Aorta (tissue), 5 donors: ENCODE measurements at regions not wholly inside any gene's neighbourhood (a gene's known extent, or its start where the extent isn't known, plus 50 kb on each side); places are given as distances from the start of the nearest gene placed in this dataset.

Experiments
- ATAC-seq: fragments of 200-7000 bp; cut with Tn5 transposase; one replicate; pipeline ENCODE4 v1.9.1; 2022; ENCODE audit warnings: moderate library complexity; ENCODE audit not compliant: low FRiP score
- DNase-seq, 2 donors: peaks; one replicate each; pipeline ENCODE4 v3.0.0-alpha.2; 2020
- H3K27ac ChIP-seq, 2 donors: one replicate each; pipeline ENCODE4 v1.5.1; 2013; ENCODE audit warnings: low read length in 2 of 2, mild to moderate bottlenecking in 2 of 2, moderate library complexity in 2 of 2, control low read depth in 1 of 2, inconsistent platforms in 1 of 2, low read depth in 1 of 2
- H3K27me3 ChIP-seq, 2 donors: one replicate each; pipeline ENCODE4 v1.6.1; 2013; ENCODE audit warnings: control low read depth in 1 of 2, low read length in 1 of 2, mild to moderate bottlenecking in 1 of 2, moderate library complexity in 1 of 2; ENCODE audit not compliant: insufficient read depth in 2 of 2, control insufficient read depth in 1 of 2
- H3K36me3 ChIP-seq, 2 donors: one replicate each; pipeline ENCODE4 v1.6.1; 2013; ENCODE audit warnings: control low read depth in 1 of 2, low read length in 1 of 2, mild to moderate bottlenecking in 1 of 2; ENCODE audit not compliant: insufficient read depth in 2 of 2, control insufficient read depth in 1 of 2
- H3K4me1 ChIP-seq, 2 donors: one replicate each; pipeline ENCODE4 v1.6.1; 2013; ENCODE audit warnings: low read length in 2 of 2, control low read depth in 1 of 2, mild to moderate bottlenecking in 1 of 2, moderate library complexity in 1 of 2; ENCODE audit not compliant: insufficient read depth in 2 of 2, control insufficient read depth in 1 of 2
- H3K4me3 ChIP-seq, 2 donors: one replicate each; pipeline ENCODE4 v1.5.1; 2013; ENCODE audit warnings: low read length in 2 of 2, control low read depth in 1 of 2, mild to moderate bottlenecking in 1 of 2
- H3K9me3 ChIP-seq: one replicate; pipeline ENCODE4 v1.6.1; 2013; ENCODE audit warnings: mild to moderate bottlenecking, low read length; ENCODE audit not compliant: control insufficient read depth
- WGBS, 2 donors: extraction: QIAGEN DNeasy Blood & Tissue Kit; methylation state at CpG; one replicate each; pipeline ENCODE4 v1.1.7; 2013; 5-methylcytosine and 5-hydroxymethylcytosine counted together
- intact Hi-C, 2 donors: fragments of 100-400 bp; cut with DNase I; formaldehyde crosslinking; loops; one replicate each; pipeline versions ENCODE4 v1.14.2 to v1.15.0; 2022
- donor health status: healthy with polysubstance abuse.
- donor health status: Bipolar disorder and iron deficiency.
- donor health status: DM: no; HTN: no; CAD: no.
- donor health status: DM: no; HTN: no; CAD: no.
- donor health status: DM: yes; HTN: yes; CAD: no.

- intact Hi-C loops, result no loop called here
- H3K27ac ChIP-seq, result no peak overlapping the region
- 80 to 81% methylated on average over 8 of the region's 8 CpGs for WGBS, 2 donors
These were observed 53.4 kb upstream of the CD93 start for GRCh38 chr20:23139524-23139923.

GRCh38 chr20:23138682-23139081 lies 52.6 kb upstream of the CD93 start:
- H3K36me3 ChIP-seq, result no peaks in the 10 kb centered on the region
- ATAC-seq (no peak), DNase-seq (peak in 1 of 2 donors; percentile 18)
- intact Hi-C loops, result no loop called here
- H3K9me3 ChIP-seq, result no peaks in the 10 kb centered on the region
- H3K27ac ChIP-seq, result no peak overlapping the region
- H3K27me3 ChIP-seq, result no peaks in the 10 kb centered on the region
- no peak overlapping the region for H3K4me3 ChIP-seq
- 67 to 71% methylated on average over 3 of the region's 3 CpGs for WGBS, 2 donors
- H3K4me1 ChIP-seq, result peaks cover 0 to 6% of the 10 kb centered on the region in 2 donors

More at GRCh38 chr20:23139524-23139923, 53.4 kb upstream of the CD93 start:
- Histone ChIP-seq H3K4me1 (peaks cover 0 to 6% of the 10 kb centered on the region in 2 donors), H3K36me3 (no peaks in the 10 kb centered on the region), H3K9me3 (no peaks in the 10 kb centered on the region), H3K27me3 (no peaks in the 10 kb centered on the region), H3K4me3 (no peak overlapping the region)
- DNase-seq (peak in 1 of 2 donors; percentile 3), ATAC-seq (no peak)

- DNase-seq (no peak), ATAC-seq (no peak)
- H3K9me3 ChIP-seq, result no peaks in the 10 kb centered on the region
- H3K27ac ChIP-seq, result no peak overlapping the region
- H3K36me3 ChIP-seq, result no peaks in the 10 kb centered on the region
- no peak overlapping the region for H3K4me3 ChIP-seq
- WGBS, 2 donors, result 80 to 88% methylated on average over 3 of the region's 3 CpGs
- intact Hi-C loops, result no loop called here
- H3K27me3 ChIP-seq, result no peaks in the 10 kb centered on the region
- peaks cover 0 to 6% of the 10 kb centered on the region in 2 donors for H3K4me1 ChIP-seq
These were observed 52.1 kb upstream of the CD93 start for GRCh38 chr20:23138226-23138625.

DNA sequence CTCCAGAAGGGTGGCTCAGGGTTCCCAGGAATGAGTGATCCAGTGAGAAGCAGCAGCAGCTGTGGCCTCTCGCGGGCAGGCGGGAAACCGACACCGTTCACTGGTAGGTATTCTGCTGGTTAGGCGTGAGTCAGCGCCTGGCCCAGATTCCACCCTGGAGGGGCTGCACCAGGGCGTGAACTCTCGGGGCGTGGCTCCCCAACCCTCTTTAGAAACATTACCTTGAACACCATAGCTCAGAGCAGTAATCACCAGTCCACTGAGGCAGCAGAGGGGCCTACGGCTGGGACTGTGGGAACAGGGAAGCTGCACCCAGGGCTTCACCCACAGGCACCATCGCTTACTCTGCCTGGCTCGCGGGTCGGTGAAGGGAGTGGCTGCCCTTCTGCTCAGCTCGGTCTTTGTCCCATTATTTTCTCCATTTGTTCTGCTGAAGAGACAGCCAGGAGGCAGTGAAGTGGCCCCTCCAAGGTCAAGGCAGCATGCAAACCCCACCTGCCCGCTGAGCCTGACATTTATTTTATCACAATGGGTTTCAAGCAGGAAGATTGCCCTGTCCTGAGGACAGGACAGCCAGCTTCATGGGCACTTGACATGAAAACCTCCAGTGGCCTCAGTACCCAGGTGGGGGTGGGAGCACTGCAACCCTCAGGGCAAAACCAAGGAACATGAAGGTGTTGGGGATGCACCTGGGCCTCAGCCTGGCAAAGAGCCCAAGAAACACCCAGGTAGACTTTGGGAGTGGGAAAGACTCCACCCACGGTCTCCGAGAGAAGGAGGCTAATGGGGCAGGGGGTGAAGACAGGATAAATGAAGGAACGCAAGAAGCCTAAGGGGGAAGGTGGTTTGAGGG lies 51.0 kb upstream of the CD93 start:
- DNase-seq (peak in 1 of 2 donors; percentile 43), ATAC-seq (no peak)
- Histone ChIP-seq H3K27ac (no peak overlapping the region), H3K4me1 (no peaks in the 10 kb centered on the region), H3K4me3 (no peak overlapping the region), H3K36me3 (no peaks in the 10 kb centered on the region), H3K9me3 (no peaks in the 10 kb centered on the region), H3K27me3 (no peaks in the 10 kb centered on the region)
- WGBS, 2 donors, result 96 to 97% methylated on average over 20 of the region's 20 CpGs
- intact Hi-C loops, result no loop called here

DNA sequence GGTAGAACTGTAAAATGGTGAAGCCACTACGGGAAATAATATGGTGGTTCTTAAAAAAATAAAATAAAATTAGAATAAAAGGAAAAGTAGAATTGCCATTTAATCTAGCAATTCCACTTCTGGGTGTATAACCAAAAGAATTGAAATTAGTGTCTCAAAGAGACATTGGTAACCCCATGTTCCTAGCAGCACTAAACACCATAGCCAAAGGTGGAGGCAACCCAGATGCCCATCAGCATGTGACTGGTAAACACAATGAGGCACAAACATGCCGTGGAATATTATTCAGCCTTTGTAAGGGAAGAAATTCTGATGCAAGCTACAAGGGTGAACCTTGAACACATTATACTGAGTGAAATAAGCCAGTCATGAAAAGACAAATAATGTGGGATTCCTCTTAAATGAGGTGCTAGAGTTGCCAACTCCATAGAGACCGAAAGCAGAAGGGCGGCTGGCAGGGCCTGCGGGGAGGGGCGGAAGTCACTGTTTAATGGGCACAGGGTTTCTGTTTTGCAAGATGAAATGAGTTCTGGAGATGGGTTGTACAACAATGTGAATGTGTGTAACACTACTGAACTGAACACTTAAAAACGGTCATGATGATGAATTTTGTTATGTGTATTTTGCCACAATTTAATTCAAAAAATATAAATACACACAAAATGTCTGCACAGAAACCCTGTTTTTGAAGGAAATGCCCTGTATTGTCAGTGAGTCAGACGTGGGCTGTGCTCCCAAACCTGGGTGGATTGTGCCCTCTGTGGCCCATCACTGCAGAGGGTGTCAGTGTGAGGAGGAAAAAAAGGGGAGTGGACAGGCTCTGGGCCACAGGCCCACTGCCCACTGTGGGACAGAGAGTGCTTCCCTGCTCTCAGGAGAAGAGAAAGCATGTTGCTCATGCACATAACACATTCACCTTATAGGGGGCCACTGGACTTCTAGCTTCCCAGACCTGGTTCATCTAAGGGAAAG lies 49.6 kb upstream of the CD93 start:
- no peaks in the 10 kb centered on the region for H3K36me3 ChIP-seq
- no peak overlapping the region for H3K27ac ChIP-seq
- no peak overlapping the region for H3K4me3 ChIP-seq
- no peaks in the 10 kb centered on the region for H3K27me3 ChIP-seq
- DNase-seq (peak in 1 of 2 donors; percentile 73), ATAC-seq (no peak)
- intact Hi-C loops, result no loop called here
- H3K9me3 ChIP-seq, result no peaks in the 10 kb centered on the region
- no peaks in the 10 kb centered on the region for H3K4me1 ChIP-seq
- 91 to 92% methylated on average over 8 of the region's 8 CpGs for WGBS, 2 donors
